ENCODE measurements at regions not wholly inside any gene's neighbourhood (a gene's known extent, or its start where the extent isn't known, plus 50 kb on each side); places are given as distances from the start of the nearest gene placed in this dataset.
A peak's percentile ranks its signal among the peaks of the same experiment; 100 is the strongest.
"Not testable (repeated sequence)": the region's sequence is repeated elsewhere in the genome, so short reads cannot be mapped to it uniquely, and the experiment has no call there.

- no peak for DNase-seq (ENCODE audit: low read depth in 3 of 3, low spot score in 1 of 3)
Measured at GRCh38 chr14:36418937-36419336, 98.5 kb upstream of the MBIP start.

GRCh38 chr14:36411951-36412350 lies 91.5 kb upstream of the MBIP start:
- not testable (repeated sequence) for DNase-seq (ENCODE audit: low read depth in 3 of 3, low spot score in 1 of 3)

GRCh38 chr14:36408388-36408787 lies 88.0 kb upstream of the MBIP start:
- DNase-seq (ENCODE audit: low read depth in 3 of 3, low spot score in 1 of 3) = no peak

DNA sequence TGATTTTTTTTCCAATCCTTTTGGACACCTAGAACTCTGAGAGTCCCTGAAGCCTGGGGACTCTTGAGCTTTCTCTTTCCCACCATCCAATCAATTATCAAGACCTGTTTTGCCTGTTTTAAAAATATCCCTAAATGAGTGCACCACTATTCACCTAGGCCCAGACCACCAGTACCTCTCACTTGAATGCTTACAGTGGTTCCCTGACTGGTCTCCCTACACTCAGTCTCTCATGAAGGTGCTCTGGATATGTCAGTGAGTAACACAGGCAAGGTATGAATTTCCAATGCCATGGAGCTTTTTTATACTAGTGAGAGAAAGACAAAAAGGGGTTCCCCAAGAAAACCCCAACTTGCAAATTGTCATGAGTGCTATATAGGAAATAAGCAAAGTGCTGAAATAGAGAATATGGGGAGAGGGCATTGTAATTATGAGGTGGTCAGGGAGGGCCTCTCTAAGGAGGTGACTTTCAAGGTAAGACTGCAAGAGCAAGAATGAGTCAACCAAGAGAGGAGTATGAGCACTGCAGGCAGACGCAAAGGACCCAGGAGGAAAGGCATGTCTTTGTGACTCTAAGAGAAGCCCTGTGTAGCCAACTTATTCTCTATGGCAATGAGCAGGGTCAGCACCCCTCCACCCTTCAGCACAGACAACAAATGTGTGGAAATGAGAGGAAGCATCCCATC lies 85.3 kb upstream of the MBIP start:
- DNase-seq (ENCODE audit: low read depth in 3 of 3, low spot score in 1 of 3) = no peak

GRCh38 chr14:36402867-36403266 lies 82.4 kb upstream of the MBIP start:
- no peak for DNase-seq (ENCODE audit: low read depth in 3 of 3, low spot score in 1 of 3)

GRCh38 chr14:36398463-36399291 lies 78.2 kb upstream of the MBIP start:
- DNase-seq (ENCODE audit: low read depth in 3 of 3, low spot score in 1 of 3) = no peak

DNA sequence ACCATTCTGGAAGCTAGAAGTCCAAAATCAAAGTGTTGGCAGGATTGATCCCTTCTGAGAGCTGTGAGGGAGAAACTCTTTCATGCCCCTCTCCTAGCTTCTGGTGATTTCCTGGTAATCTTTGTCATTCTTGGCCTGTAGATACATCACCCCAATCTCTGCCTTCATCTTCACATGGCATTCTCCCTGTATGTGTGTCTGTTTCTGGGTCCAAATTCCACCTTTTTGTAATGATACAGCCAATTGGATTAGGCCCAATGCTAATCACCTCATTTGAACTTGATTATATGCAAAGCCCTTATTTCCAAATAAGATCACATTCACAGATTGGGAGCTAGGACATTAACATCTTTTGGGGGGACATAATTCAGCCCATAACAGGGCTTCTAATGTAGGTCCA lies 76.9 kb upstream of the MBIP start:
- DNase-seq (ENCODE audit: low read depth in 3 of 3, low spot score in 1 of 3) = no peak

DNA sequence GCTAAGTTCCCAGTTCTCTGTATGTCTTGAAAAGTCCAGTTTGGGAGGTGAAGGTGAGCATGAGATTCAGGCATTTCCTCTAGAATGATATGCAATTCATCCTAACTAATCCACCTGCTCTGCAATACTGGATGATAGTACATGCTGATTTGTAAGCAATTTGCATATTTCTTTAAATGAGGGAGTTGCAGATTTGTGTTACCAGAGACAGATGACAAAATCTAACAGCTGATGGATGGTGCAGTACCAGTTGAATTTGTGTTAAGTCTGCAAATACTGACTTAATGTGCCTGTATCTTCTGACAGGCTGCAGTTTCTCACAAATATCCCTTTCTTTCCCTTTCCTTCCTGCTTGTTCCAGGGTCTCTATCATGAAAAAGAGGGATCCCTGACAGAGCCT lies 76.4 kb upstream of the MBIP start:
- no peak for DNase-seq (ENCODE audit: low read depth in 3 of 3, low spot score in 1 of 3)

- no peak for DNase-seq (ENCODE audit: low read depth in 3 of 3, low spot score in 1 of 3)
Measured at GRCh38 chr14:36394593-36394992, 74.2 kb upstream of the MBIP start.

DNA sequence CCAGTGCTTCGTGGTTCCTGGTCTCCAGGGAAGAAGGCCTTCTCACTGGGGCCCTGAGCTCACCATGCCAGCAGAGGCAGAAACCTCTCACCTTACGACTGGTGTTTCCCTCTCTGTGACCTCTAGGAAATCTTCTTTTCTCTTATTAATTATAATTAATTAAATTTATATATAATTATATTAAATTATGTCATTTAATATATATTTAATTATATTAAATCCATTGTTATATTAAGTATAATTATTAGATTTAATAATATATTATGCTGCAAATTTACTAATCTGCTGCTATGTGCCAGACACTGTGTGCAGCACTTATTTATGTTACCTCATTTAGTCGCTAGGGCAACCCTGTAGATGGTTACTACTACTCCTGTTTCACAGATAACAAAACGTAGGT lies 70.3 kb upstream of the MBIP start:
- DNase-seq (ENCODE audit: low read depth in 3 of 3, low spot score in 1 of 3) = no peak

- no peak for DNase-seq (ENCODE audit: low read depth in 3 of 3, low spot score in 1 of 3)
Measured at GRCh38 chr14:36383767-36384431, 63.5 kb upstream of the MBIP start.

DNA sequence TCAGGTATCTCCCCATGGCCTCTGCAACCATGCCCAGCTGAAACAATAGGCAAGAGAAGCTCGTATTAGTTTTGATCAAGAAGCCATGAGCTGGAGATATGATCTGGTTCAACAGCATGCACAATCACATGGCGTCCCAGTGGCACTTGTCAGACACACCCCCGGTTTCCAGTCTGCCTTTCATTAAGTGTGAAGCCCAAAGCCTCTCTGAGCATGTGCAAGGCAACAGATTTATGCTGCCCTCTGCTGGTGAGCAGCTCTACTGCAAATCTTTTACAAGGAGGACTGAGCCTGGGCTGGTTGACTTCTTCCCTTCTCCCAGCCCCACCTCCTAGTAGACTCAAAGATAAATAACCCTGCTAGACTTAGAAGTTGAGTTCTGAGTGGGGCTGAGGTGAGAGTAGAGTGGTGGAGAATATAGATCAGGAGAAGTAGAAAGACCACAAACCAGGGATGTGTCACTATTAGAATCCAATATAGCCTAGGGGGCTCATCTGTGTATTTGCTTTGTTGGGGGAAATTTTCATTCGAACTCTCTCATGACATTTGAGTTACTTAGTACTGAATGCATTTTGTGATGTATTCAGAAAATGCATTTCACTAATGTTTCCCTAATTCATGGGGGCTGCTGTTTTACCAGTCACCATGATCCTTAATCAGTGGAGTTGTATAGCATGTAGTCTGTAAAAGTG lies 53.7 kb upstream of the MBIP start:
- peak in 2 of 3 donors; percentile 34 to 56 for DNase-seq (ENCODE audit: low read depth in 3 of 3, low spot score in 1 of 3)
